NCI-H1694 treated with DMSO at 0.1 percent for 48 hours (cell line): ENCODE measurements at regions not wholly inside any gene's neighbourhood (a gene's known extent, or its start where the extent isn't known, plus 50 kb on each side); places are given as distances from the start of the nearest gene placed in this dataset.
"Not testable (repeated sequence)": the region's sequence is repeated elsewhere in the genome, so short reads cannot be mapped to it uniquely, and the experiment has no call there.

Experiments
- DNase-seq: peaks from one replicate; lab custom pipeline; 2025; lab: John Stamatoyannopoulos, UW

DNA sequence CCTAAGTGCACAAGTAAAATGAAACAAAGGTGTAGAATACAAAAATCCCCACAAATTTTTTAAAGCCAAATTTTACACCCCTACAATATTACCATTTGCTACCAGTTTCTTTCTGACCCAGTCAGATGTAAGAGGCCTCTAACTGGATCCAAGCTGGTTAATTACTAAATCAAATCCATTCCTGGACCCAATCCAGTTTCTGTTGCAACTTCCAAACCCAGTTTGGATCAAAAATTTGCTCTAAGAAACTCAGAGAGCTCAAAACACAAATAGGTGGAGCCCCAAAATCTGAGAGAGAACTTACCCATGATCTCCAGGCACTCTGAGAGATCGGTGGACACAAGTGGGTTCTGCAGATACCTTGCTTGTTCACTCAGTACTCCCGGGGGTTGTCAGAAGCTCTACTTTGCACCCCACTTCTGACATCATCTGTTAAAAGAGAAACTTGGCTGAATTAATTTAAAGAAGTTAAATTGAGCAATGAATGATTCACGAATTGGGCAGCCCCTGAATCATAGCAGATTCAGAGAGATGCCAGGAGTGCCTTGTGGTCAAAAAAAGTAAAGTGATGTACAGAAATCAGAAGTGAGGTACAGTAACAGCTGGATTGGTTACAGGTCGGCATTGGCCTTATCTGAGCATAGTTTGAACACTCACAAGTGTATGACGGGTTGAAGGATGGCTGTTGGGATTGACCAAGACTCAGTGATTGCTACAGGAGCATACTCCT lies 448.0 kb downstream of the KCNT2 start:
- DNase-seq: no peak

DNA sequence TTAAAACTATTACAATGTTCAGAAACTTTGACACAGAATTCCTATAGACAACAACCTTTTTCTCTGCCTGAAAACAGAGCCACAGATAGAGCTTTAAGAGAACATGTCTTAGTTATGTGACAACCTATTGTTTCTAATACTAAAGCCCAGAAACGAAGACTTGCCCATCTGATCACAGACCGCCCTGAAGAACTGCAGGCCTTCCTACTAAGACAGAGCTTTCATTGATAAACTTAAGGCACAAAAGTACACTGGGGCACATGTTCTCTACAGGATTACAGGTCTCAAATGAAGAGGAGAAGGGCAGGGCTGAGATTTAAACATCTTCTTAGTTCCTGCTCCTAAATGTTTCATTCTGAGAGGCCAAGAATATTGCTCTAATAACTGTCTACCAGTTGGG lies 452.7 kb downstream of the KCNT2 start:
- no peak for DNase-seq

DNA sequence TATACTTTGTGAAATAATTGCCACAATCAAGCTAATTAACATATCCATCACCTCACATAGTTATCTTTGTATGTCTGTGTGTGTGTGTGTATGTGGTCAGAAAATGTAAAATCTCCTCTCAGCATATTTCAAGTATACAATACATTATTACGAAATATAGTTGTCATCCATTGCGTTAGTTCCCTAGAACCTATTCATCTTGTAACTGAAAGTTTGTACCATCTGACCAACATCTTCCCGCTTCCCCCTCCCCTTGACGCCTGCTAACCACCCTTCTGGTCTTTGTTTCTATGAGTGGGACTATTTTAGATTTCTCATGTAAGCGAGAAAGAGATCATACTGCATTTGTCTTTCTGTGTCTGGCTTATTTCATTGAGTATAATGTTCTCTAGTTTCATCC lies 455.3 kb downstream of the KCNT2 start:
- DNase-seq: no peak

DNA sequence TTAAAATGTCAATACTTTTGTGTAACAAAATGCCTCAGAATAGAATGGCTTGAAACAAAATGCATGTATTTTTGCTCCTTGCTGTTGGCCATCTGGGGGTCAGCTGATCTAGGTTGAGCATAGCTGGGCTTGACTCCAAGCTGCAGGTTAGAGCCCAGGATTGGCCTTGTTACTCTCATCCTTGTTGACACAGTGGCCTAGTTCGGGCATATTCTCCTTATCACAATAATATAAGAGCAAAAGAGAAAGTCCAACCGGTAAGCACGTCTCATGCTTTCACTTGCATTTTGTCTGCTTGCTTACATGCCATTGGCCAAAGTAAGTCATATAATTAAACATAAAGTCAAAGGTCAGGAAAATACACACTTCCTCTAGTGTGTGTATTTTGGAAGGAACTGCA lies 456.2 kb downstream of the KCNT2 start:
- no peak for DNase-seq

DNA sequence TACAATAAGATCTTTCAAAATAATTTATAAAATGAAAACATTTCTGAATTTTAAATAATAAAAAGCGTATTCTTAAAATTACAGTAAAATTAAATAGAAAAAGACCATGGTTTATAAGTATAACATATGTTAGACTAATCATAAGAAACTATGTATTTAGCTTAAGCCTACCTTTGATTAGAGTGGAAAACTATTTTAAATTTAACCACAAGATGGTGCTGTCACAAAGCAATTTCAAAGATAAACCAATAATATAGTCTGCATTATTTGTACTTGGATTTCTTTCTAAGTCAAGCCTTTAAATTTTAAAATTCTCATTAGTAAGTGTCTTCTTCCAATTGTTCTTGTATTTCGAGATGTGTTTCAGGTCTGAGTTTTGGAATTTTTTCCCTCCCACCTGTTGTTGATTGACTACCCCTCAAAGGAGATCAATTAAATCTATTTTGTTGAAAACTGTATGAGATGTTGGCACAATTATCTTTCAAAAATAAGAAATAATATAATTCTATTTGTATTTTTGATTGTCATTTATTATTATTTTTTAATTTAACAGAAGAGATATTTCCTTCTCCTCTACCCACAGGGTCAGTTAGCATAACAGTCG lies 459.8 kb downstream of the KCNT2 start:
- DNase-seq: peak; percentile 65

DNA sequence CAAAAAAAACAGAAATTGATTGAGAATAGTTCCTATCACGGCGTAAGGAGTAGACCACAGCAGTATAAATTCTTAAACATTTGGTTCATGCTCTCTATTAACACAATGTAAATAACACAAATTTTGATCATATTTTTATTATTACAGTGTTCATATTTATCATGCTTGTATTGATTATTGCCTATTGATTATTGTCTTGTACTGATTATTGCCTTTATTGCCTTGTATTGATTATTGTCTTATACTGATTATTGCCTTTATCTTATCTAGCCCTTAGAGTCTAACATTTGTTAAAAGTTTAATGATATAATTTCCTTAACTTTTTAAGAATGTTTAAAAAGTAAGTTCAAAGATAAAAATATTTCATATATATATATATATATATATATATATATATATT lies 460.7 kb downstream of the KCNT2 start:
- DNase-seq: no peak

DNA sequence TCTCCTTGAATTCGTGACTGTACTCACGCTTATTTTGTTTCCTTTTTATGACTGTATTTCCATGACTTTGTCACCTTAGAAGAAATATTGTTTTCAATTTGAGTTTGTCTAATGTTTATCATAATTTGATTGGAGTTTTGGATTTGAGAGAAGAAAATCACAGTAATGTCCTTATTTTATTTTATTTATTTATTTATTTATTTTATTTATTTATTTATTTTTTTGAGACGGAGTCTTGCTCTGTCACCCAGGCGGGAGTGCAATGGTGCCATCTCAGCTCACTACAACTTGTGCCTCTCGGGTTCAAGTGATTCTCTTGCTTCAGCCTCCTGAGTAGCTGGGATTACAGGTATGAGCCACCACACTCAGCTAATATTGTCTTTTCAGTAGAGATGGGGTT lies 463.1 kb downstream of the KCNT2 start:
- DNase-seq: not testable (repeated sequence)

DNA sequence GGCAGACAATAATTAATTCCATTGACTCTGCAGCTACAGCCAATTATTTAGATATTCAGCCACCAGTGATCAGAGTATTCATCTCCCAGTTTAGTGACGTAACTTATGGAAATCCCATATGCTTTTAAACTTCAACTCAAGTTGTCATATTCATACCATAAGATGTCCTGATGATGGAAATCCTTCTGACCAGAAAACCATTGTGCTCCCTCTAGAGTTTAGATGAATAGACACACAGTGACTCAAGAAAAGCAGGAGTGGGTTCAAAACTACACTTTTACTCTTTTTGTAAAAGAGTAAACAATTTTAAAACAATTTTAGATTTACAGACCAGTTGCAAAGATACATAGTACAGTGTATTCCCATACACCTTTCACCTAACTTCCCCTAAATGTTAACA lies 463.7 kb downstream of the KCNT2 start:
- no peak for DNase-seq

DNA sequence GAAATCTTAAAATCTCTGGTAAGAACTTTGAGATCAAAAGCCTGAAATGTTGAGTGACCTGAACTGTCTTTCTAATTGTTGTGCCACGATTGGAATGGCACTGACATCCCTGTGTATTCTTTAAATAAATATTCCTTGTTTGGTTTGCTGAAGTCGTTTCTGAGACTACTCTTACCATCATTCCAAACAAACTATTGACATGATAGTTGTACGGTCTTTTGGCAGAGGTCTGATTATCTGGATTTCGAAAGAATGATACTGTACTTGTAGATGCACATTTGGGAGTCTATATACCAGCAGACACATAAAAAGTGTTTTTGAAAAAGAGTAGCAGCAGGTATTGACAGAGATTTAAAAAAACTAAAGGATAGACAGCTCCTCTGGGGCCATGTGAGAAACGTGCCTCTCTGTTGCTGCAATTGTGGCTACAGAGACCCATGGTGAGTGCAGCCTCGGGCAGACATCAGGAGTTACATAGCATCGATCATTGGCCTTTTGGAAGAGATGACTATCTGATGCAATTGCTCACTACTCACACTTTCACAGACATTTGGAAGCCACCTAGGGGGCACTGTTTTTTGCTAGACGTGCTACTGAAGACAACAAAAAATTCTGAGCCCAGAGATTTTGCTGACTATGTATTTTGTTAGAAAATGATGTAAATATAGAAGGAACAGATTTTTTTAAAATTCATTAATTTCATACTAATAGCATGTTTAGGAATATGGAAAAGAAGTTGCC lies 464.5 kb downstream of the KCNT2 start:
- DNase-seq: no peak

DNA sequence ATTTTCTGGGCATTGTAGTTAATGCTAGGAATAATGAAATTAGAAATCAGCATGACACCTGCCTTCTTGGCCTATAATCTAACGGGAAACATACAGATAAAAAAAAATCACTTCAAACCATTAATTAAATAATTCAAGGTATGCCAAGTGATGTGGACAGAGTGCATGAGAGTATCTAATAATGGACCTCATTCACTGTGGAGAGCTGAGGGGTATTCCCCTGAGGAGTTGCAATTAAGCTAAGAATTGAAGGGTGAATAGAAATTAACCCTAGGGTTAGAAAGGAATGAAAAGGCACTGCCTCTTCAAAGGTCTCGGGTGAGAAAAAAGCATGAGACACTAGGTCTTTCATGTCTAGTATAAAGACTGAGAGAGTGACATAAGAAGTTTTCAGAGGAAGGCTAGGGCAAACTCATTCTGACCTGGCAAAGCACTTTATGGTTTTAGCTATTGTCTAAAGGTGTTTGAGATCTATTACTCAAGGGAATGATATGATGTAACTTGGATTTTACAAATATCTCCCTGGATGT lies 466.1 kb downstream of the KCNT2 start:
- DNase-seq: no peak

DNA sequence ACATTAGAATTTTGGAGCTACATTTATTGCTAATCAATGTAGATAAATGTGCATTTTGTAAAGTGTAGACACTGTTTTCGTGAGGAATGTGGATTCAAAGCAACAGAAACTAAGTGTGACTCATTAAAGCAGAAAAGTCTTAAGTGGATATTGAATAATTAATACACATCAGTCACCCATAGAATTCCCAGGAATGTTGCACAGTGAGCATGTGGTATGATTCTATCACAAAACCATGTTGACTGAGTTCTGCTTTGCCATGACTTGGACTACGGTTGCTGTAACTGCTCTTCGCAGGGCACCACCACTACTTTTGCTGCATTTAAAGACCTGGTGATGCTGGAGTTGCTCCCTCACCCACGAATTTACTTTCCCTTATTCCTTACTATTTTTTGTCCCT lies 471.8 kb downstream of the KCNT2 start:
- DNase-seq: no peak

DNA sequence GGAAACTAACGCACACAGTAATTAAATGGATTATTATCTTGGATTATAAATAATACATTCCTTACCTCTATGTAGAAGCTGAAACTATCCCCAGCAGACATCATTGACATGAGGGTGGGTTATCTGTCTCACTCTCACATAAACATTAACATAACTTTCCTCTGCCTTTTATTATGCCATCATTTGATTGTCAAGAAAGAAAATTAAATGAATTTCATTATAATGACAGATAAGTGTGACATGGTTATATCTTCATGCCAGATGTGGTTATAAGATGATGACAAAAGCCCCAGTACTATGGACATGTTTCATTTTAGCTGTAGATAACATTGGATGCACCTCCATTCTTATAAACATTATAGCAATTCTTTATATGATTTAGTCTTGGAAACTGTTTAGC lies 476.5 kb downstream of the KCNT2 start:
- DNase-seq: no peak

DNA sequence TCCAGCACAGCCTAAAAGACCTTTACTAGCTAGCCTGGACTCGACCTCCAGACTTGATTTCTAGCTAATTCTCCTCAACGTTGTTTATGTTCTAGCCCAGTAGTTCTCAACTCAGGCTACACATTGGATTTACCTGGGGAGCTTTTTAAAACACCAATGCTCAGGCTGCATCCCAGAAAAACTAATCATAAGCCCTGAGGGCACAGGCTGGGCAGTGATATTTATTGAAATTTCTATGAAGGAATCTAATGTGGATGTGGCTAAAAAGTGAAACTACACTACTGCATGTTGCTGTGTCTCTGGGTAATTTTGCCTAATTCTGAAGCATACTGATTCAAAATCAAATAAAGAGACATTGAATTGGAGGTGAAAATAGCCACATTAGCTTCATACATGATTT lies 479.4 kb downstream of the KCNT2 start:
- DNase-seq: no peak

DNA sequence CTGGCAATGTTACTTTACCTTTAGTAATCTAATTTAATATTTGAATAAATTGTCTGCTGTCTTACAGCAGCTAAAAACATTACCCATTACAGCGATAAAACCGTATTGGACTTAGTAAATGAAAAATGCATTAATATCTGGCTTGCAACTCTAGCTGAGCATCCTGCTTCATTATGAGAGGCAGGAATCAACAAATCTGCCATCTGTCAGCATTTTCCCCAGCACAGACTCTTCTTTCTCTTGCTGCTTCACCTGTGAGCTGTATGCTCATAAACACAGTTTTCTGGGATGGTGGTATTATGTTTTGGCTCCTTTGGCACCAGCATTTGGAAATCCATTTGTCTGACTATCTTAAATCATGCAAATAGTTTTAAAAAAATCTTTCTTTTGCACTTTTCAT lies 487.1 kb downstream of the KCNT2 start:
- peak; percentile 88 for DNase-seq

DNA sequence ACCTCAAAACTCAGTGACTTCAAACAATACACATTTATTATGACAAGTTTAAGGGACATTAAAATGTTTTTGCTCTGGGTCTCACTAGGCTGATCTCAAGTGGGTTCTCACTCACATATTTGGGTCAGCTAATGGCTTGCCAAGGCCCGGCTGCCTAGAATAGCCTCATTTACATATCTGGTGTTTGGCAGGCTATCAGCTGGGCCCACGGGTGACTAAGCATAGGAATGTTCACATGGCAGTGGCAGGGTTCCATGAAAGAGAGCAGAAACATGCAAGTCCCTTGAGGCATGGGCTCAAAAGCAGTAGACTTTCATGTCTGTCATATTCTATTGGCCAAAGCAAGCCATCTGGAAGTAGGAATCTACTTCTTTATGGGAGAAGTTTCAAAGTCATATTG lies 492.6 kb downstream of the KCNT2 start:
- no peak for DNase-seq

DNA sequence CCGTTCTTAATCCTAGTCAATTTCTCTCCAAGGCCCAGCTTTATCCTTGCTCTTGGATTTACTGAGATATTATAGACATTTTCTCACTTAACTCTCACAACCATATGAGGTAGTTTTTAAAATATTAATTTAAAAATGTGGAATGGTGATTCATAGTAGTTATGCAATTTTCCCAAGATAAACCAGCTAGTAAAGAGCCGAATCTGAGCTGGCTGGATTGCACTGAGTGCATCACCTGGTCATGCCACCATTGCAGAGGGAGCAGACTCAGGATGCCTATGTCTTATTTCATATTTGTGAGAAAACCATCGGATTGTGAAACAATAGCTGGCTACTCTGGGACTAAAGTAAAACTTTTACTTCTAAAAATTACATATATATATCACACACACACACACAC lies 494.0 kb downstream of the KCNT2 start:
- no peak for DNase-seq

DNA sequence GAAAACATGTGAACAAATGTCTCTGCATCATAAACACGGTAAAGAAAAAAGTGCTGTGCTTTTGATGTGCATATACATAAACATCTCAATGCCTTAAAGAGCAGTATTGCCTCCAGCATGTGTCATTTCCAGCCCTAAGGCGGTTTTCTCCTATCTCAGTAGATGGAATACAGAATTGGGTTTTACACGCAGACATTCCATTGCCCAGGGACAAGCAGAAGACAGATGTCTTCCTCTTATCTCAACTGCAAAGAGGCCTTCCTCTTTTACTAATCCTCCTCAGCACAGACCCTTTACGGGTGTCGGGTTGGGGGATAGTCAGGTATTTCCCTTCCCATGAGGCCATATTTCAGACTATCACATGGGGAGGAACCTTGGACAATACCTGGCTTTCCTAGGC lies 499.2 kb downstream of the KCNT2 start:
- DNase-seq: not testable (repeated sequence)

DNA sequence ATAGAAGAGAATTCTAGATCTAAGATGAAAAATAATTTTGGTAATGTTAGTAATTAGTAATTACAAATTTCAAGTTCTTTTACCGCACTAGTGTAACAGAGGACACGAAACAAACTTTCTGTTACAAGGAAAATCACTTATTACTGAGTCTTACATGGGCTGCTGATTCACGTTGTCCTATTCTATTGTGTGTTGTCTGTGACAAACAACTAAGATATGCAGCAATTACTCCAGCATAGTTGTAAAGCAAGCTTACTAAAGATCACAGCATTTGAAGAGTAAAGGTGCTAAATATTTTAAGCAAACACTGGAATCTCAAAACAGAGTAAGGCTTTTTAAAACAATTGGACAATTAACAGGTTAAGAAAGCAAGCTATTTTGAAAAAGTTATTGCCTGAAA lies 502.3 kb downstream of the KCNT2 start:
- no peak for DNase-seq

DNA sequence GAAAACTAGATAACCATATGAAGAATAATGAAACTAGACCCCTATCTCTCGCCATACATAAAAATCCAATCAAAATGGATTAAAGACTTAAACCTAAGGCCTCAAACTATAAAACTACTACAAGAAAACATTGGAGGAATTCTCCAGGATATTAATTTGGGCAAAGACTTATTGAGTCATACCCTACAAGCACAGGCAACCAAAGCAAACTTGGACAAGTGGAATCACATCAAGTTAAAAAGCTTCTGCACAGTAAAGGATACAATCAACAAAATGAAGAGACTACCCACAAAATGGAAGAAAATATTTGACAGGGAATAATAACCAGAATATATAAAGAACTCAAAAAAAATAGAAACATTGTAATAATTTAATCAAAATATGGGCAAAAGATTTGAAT lies 505.4 kb downstream of the KCNT2 start:
- no peak for DNase-seq

DNA sequence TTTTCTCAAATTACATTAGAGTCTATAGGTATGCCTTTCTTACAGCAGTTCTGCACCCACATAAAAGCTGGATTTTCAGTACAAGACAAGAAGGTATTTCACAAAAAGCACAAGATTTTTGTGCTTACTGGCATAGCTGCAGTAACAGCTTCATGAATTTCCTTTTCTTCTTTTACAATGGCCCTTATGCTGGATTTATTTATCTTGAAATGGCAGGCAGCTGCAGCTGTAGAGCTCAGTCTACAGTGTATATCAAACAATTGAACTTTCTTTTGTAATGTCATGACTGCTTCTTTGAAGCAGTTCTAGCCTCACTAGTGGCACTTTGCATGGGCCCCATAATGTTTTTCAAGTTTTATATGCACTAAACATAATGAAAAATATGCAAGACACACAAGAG lies 510.2 kb downstream of the KCNT2 start:
- DNase-seq: no peak

DNA sequence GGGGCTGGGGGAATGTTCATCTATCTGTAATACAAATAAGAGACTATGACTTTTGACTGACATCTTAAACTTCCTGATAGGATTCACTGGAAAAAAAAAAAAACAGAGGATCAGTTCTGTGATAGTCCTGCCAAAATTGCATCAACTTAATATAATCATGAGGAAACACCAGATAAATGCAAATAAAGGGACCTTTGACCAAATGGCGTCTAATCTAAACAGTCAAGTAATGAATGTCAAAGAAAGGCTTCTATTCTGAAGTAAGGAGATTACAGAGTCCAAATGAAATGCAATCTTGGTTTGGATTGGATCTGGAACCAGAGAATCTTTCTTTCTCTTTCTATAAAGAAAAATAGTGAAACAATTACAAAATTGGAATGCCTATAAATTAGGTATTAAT lies 513.4 kb downstream of the KCNT2 start:
- no peak for DNase-seq

DNA sequence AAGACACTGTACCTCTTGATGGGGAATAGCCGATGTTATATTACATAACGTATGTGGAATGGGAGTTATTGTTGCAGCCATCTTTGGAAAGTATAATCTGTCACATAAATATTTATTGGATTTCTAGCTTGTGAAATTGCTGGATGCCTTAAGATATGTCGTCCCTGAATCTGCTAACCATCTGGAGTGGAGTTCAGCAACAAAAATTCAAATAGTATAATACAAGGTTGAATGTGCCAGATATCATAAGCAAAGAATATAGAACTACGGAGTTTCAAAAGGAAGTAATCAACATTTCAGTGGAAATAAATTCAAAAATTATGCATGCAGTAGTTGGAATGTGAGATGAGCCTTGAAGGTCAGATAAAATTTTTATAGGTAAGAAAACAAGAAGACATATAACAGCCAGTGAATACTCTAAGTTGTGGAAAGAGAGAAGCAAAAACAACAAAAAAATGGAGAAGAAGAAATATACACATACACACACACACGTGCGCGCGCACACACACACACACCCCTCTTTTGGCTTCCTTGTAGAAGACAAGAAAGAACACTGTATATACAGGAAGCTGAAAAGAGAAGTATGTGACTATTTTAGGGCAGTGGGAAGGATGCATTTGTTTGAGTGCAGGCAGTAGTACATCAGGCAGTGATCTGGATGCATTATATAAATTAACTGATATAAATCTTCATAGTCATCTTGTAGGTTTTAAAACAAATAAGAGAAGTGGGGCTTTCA lies 516.7 kb downstream of the KCNT2 start:
- no peak for DNase-seq

DNA sequence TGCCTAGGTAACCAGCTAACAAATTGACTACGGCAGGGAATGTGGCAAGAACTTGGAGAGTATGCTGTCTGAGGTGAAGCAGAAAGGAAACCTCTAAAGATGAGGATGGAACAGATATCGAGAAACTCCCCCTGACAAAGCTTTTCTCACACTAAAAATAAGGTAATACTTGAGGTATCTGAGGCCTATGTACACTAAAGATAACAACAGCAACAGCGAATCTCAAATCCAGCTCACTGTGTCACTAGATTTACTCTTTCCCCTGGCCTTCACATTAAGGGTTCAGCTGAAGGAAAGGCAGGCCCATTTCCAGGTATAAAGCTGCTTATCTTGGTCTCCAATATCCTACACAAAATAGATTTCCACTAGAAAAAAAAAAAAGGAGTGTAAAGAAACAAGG lies 518.0 kb downstream of the KCNT2 start:
- no peak for DNase-seq
